Panc1 (cell line): ENCODE measurements at regions not wholly inside any gene's neighbourhood (a gene's known extent, or its start where the extent isn't known, plus 50 kb on each side); places are given as distances from the start of the nearest gene placed in this dataset.

ENCODE experiments used
- POLR2AphosphoS5 ChIP-seq: IDR thresholded peaks from 2 replicates; pipeline ENCODE4 v1.6.1; 2012; ENCODE audit warnings: mild to moderate bottlenecking, low read depth, low read length, moderate library complexity
- TF ChIP-seq, protein P1 (sequence below): fragments of 450-650 bp; IDR thresholded peaks from 2 replicates; pipeline ENCODE4 v1.5.1; 2017; ENCODE audit warnings: mild to moderate bottlenecking
- TF ChIP-seq, protein P2 (sequence below), 2 experiments: IDR thresholded peaks; 2 replicates each; pipeline ENCODE4 v1.6.1; 2011 to 2012; ENCODE audit warnings: low read depth in 2 of 2, control low read depth in 1 of 2, low read length in 1 of 2, mild to moderate bottlenecking in 1 of 2, moderate library complexity in 1 of 2; ENCODE audit not compliant: insufficient read depth in 1 of 2

DNA sequence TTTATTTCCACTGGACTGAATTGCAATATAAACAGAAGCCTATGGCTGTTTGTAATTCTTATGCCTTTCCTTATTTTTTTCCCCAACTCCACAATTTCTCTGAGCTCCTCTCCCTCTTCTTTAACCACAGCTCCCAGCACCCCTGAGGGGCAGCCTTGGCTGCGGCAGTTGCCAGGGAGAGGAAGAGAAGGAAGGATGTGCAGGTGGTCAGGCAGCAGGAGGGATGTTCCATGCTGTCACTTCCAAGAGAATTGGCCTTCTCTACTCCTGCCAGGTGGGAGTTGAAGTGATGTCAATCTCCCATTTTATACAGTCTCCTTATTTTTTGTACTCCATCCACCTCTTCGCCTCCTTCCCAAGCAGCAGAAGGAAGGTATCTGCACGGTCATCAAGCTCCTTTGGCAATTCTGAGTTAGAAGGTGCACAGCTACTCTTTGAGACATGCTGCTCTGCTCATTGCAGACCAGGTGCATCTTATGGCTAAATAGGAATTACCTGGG lies 343.3 kb upstream of the RPS6KA3 start:
- TF ChIP-seq, protein P1, sequence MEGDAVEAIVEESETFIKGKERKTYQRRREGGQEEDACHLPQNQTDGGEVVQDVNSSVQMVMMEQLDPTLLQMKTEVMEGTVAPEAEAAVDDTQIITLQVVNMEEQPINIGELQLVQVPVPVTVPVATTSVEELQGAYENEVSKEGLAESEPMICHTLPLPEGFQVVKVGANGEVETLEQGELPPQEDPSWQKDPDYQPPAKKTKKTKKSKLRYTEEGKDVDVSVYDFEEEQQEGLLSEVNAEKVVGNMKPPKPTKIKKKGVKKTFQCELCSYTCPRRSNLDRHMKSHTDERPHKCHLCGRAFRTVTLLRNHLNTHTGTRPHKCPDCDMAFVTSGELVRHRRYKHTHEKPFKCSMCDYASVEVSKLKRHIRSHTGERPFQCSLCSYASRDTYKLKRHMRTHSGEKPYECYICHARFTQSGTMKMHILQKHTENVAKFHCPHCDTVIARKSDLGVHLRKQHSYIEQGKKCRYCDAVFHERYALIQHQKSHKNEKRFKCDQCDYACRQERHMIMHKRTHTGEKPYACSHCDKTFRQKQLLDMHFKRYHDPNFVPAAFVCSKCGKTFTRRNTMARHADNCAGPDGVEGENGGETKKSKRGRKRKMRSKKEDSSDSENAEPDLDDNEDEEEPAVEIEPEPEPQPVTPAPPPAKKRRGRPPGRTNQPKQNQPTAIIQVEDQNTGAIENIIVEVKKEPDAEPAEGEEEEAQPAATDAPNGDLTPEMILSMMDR, result no peak
- TF ChIP-seq, protein P2, sequence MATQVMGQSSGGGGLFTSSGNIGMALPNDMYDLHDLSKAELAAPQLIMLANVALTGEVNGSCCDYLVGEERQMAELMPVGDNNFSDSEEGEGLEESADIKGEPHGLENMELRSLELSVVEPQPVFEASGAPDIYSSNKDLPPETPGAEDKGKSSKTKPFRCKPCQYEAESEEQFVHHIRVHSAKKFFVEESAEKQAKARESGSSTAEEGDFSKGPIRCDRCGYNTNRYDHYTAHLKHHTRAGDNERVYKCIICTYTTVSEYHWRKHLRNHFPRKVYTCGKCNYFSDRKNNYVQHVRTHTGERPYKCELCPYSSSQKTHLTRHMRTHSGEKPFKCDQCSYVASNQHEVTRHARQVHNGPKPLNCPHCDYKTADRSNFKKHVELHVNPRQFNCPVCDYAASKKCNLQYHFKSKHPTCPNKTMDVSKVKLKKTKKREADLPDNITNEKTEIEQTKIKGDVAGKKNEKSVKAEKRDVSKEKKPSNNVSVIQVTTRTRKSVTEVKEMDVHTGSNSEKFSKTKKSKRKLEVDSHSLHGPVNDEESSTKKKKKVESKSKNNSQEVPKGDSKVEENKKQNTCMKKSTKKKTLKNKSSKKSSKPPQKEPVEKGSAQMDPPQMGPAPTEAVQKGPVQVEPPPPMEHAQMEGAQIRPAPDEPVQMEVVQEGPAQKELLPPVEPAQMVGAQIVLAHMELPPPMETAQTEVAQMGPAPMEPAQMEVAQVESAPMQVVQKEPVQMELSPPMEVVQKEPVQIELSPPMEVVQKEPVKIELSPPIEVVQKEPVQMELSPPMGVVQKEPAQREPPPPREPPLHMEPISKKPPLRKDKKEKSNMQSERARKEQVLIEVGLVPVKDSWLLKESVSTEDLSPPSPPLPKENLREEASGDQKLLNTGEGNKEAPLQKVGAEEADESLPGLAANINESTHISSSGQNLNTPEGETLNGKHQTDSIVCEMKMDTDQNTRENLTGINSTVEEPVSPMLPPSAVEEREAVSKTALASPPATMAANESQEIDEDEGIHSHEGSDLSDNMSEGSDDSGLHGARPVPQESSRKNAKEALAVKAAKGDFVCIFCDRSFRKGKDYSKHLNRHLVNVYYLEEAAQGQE (IDR thresholded peaks at IDR 0.05; ENCODE audit: insufficient read depth in 1 of 2, low read depth in 2 of 2, low read length in 1 of 2), result no peak
- no peak for TF ChIP-seq POLR2AphosphoS5
